Duodenal mucosa (tissue), 2 donors: ENCODE measurements at regions not wholly inside any gene's neighbourhood (a gene's known extent, or its start where the extent isn't known, plus 50 kb on each side); places are given as distances from the start of the nearest gene placed in this dataset.

Experiments used
- H3K27ac ChIP-seq: one replicate; pipeline ENCODE4 v1.7.0; 2013; ENCODE audit warnings: low read depth, low read length
- H3K27me3 ChIP-seq, 2 donors: one replicate each; pipeline ENCODE4 v1.7.0; 2013; ENCODE audit warnings: low read length in 2 of 2, control low read depth in 1 of 2; ENCODE audit not compliant: insufficient read depth in 2 of 2, control insufficient read depth in 1 of 2
- H3K36me3 ChIP-seq, 2 donors: one replicate each; pipeline ENCODE4 v1.7.0; 2013; ENCODE audit warnings: low read length in 2 of 2, control low read depth in 1 of 2; ENCODE audit not compliant: insufficient read depth in 2 of 2, control insufficient read depth in 1 of 2
- H3K4me1 ChIP-seq, 2 donors: one replicate each; pipeline ENCODE4 v1.7.0; 2013; ENCODE audit warnings: low read length in 2 of 2, control low read depth in 1 of 2; ENCODE audit not compliant: insufficient read depth in 2 of 2, control insufficient read depth in 1 of 2
- H3K4me3 ChIP-seq, 2 donors: one replicate each; pipeline ENCODE4 v1.7.0; 2013; ENCODE audit warnings: low read length in 2 of 2, low read depth in 1 of 2
- H3K9ac ChIP-seq, 2 donors: one replicate each; pipeline ENCODE4 v1.7.0; 2013; ENCODE audit warnings: low read length in 2 of 2, low read depth in 1 of 2
- H3K9me3 ChIP-seq, 2 donors: one replicate each; pipeline ENCODE4 v1.7.0; 2013; ENCODE audit warnings: low read length in 2 of 2, control low read depth in 1 of 2; ENCODE audit not compliant: control insufficient read depth in 1 of 2

DNA sequence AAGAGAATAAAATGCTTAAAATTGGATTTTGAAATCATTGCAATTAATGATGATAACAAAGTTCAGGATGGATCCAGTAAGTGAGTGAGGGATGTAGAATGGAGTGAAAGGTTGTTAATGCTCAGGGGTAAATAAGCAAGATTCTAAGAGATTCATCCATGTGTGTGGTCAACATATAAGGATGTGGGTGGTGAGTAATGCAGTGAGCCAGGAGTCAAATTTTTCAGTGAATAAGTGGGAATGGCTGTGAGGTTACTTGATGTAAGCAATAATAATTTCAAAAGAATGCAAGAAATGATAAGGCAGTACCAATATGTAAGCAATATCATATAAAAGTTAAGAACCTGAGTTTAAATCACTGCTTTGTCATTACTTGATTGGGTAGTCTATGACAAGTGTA is 207.5 kb upstream of the ADGRB3 start:
- Histone ChIP-seq H3K4me3 (no peak overlapping the region), H3K9me3 (peaks cover 0 to 6% of the 10 kb centered on the region in 2 donors), H3K27ac (no peak overlapping the region), H3K27me3 (no peaks in the 10 kb centered on the region), H3K4me1 (no peaks in the 10 kb centered on the region), H3K9ac (no peak overlapping the region), H3K36me3 (no peaks in the 10 kb centered on the region)

DNA sequence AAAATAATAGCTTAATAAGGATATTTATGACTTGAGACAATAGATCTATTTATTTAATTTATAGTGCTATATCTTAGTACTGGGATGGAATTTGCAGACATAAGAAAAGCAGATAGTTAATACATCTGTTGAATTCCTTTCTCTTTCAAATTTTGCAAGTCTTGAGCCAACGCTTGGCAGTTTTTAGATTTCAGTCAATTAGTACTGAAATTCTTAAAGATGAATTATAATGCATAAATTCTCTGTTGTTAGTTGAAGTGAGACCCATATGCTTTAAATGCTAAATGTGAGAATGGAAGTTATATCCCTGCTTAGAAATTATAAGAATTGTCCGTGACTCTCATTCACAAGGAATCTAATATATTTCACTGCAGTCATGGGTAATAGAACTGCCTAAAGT is 225.1 kb upstream of the ADGRB3 start:
- H3K4me1 ChIP-seq = no peaks in the 10 kb centered on the region
- no peaks in the 10 kb centered on the region for H3K27me3 ChIP-seq
- H3K4me3 ChIP-seq = no peak overlapping the region
- no peaks in the 10 kb centered on the region for H3K36me3 ChIP-seq
- H3K9ac ChIP-seq = no peak overlapping the region
- H3K9me3 ChIP-seq = peaks cover 0 to under 1% of the 10 kb centered on the region in 2 donors
- no peak overlapping the region for H3K27ac ChIP-seq

DNA sequence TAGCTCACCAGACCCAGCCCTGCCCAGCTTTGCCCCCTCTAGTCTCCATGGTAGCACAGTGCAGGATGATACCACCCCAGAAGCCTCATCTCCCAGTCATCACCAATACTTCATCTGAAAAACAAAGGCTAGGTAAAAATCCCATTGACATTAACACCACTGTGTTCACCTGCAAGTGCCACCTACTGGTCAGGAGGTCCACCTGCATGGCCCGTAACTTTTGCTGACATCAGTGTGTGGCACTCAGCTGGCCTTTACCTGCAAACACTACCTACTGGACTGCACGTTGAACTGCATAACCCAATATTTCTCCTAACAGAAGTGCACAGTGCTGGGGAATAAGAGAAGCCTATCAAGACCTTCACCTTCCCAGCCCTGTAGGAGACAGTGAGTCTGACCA is 234.7 kb upstream of the ADGRB3 start:
- no peaks in the 10 kb centered on the region for H3K36me3 ChIP-seq
- no peak overlapping the region for H3K27ac ChIP-seq
- peaks cover 10 to 14% of the 10 kb centered on the region in 2 donors for H3K9me3 ChIP-seq
- H3K4me1 ChIP-seq = no peaks in the 10 kb centered on the region
- H3K4me3 ChIP-seq = no peak overlapping the region
- H3K9ac ChIP-seq = no peak overlapping the region
- no peaks in the 10 kb centered on the region for H3K27me3 ChIP-seq

DNA sequence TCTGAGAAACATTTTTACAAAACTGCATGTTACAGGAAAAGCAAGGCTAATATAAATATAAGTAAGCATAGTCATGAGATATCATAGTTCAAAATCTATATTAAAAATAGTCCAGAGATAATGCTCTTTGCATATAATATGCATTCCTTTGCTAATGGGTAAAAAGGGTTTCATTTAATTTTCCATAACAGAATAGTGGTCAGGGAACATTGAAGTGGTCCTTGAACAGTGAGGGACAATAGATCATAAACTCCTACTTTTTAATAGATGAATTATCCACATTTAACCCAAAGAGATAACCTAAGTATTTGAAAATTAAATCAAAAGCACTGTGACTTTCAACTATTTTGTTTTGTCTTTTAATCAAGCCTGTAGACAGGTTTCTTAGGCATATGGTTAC is 243.1 kb upstream of the ADGRB3 start:
- no peak overlapping the region for H3K27ac ChIP-seq
- peaks cover 0 to 8% of the 10 kb centered on the region in 2 donors for H3K9me3 ChIP-seq
- H3K4me1 ChIP-seq = no peaks in the 10 kb centered on the region
- no peak overlapping the region for H3K4me3 ChIP-seq
- no peaks in the 10 kb centered on the region for H3K36me3 ChIP-seq
- no peaks in the 10 kb centered on the region for H3K27me3 ChIP-seq
- no peak overlapping the region for H3K9ac ChIP-seq

DNA sequence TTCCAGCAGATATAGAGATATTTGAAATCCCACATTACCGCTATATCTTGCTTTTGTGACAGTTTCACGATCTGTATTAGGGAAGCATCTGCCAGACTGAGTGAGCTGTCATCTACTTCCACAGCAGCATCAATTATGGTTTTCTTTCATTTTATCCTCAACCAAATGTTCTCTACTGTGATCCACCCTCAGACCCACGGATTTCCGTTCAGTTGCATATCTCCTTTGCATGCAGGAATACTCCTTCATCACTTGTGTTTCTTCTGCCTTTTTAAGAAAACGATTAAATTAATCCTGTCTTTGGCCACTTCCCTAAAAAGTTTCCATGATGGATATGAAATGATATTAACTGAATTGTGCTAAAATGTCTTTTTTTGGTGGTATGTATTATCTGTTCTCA is 262.1 kb upstream of the ADGRB3 start:
- H3K9me3 ChIP-seq = no peaks in the 10 kb centered on the region

DNA sequence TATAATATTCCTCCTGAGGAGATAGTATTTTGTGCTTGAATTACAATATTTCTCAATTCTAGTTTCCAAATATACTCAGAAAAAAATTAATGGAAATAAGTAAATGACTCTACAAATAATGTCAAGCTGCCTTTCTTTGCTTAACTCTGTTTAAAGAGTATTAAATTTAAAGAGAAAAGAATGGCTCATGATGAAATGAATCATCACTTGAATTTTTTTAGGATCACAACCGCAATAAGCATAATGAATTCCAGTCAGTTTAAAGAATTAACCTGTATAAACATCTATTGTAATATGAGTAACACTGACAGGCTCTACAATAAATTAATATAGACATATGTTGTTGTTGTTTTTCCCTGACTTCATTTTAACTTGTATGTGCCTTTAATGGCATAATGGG is 266.2 kb upstream of the ADGRB3 start:
- Histone ChIP-seq H3K4me3 (no peak overlapping the region), H3K9me3 (peaks cover 3% of the 10 kb centered on the region in 2 donors), H3K9ac (no peak overlapping the region), H3K27me3 (no peaks in the 10 kb centered on the region), H3K27ac (no peak overlapping the region), H3K36me3 (no peaks in the 10 kb centered on the region), H3K4me1 (no peaks in the 10 kb centered on the region)

More for the DNA sequence above, 262.1 kb upstream of the ADGRB3 start:
- H3K27me3 ChIP-seq = no peaks in the 10 kb centered on the region
- no peaks in the 10 kb centered on the region for H3K36me3 ChIP-seq
- H3K4me1 ChIP-seq = no peaks in the 10 kb centered on the region
- no peak overlapping the region for H3K27ac ChIP-seq
- H3K9ac ChIP-seq = no peak overlapping the region
- no peak overlapping the region for H3K4me3 ChIP-seq

DNA sequence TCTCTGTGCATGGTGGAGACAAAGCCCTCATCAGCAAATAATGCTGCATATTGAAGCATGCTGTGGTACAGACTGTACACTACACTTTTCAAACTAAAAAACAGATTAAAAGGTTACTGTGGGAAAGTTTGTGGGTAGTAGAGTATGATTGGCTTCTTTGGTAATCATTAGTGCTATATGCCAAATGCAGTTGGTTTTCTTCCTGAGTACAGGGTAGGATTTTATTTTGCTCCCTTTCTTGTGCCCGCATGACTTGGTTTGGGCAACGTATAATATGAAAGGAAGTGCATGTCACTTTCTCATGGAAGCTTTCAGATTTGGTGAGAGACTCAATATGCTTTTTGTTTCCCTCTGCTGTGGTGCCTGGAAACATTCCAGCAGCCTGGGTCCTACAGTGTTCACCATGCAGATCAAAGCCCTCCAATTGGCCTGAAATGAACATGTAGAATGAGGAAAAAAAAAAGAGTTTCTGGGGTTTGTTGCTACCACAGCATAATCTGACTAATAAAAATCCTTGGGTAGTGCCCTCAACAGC is 270.7 kb upstream of the ADGRB3 start:
- Histone ChIP-seq H3K27ac (no peak overlapping the region), H3K9ac (no peak overlapping the region), H3K27me3 (no peaks in the 10 kb centered on the region), H3K36me3 (no peaks in the 10 kb centered on the region), H3K4me1 (no peaks in the 10 kb centered on the region), H3K4me3 (no peak overlapping the region), H3K9me3 (peaks cover 3 to 16% of the 10 kb centered on the region in 2 donors)

DNA sequence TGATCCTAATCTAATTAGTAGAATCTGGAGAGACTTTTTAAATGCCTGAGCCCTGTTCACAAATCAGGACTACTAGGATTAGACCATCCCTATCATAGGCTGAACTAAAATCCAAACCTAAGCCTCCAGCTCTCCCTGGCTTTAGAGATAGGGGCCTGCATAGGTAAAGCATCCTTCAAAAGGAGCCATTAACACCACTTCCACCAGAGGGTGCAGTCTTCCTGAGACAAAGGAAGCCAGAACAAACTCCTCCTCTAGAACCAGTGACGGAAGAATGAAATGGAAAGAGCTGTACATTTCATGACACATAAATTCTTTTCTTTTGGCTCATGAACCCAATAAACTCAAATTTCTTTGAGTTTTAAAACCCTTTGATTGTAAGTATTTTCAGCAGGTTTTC is 291.2 kb upstream of the ADGRB3 start:
- Histone ChIP-seq H3K36me3 (no peaks in the 10 kb centered on the region), H3K4me3 (no peak overlapping the region), H3K9ac (no peak overlapping the region), H3K27me3 (no peaks in the 10 kb centered on the region), H3K4me1 (no peaks in the 10 kb centered on the region), H3K9me3 (peaks cover 0 to 4% of the 10 kb centered on the region in 2 donors), H3K27ac (no peak overlapping the region)

DNA sequence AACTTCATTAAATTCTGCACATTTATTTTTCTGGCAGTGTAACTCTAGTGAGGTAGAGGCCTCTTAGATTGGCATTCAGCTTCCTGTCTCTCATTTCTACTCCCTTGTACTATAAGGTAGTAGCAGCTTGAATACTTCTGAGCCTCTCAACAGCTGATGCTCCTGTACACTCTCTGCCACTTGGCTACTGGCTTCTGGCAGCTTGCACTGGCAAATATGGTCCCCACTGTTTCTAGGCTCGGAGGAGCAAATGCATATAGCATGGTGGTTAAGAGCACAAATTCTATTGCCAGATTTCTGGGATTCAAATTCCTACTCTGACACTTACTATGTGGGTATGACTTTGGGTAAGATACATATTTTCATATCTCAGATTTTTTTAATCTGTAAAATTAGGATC is 292.8 kb upstream of the ADGRB3 start:
- H3K27me3 ChIP-seq = no peaks in the 10 kb centered on the region
- H3K27ac ChIP-seq = no peak overlapping the region
- no peaks in the 10 kb centered on the region for H3K36me3 ChIP-seq
- H3K9ac ChIP-seq = no peak overlapping the region
- H3K9me3 ChIP-seq = peaks cover 0 to 4% of the 10 kb centered on the region in 2 donors
- no peaks in the 10 kb centered on the region for H3K4me1 ChIP-seq
- no peak overlapping the region for H3K4me3 ChIP-seq

DNA sequence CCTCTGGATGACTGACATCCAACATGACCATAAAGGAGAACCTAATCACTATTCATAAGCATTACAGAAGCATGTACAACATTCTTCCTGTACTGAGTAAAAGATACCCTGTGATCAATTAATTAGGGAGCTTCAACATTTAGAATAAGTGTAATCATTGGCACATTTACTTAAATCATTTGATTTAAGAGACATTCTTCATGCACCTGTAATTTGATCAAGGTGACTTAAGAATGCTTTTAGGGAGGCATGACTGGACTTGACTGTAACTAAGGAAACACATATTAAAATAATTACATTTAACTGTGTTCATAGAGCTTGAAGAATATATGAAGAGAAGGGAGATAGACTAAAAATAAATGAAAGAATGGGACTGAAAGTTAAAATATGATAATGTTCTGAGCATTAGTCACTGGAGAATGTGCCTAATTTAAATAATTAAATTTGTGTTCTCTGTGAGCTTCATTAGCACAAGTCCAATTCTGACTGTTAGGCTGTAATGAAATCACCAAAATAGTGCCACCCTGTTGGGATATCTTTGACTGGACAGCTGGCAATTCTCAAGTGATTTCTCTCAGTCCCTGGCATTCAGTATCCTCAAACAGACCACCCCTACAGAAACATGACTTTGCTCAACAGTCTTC is 295.5 kb upstream of the ADGRB3 start:
- Histone ChIP-seq H3K9me3 (no peaks in the 10 kb centered on the region), H3K9ac (no peak overlapping the region), H3K36me3 (no peaks in the 10 kb centered on the region), H3K4me1 (no peaks in the 10 kb centered on the region), H3K27ac (no peak overlapping the region), H3K27me3 (no peaks in the 10 kb centered on the region), H3K4me3 (no peak overlapping the region)
